ENCODE measurements at regions not wholly inside any gene's neighbourhood (a gene's known extent, or its start where the extent isn't known, plus 50 kb on each side); places are given as distances from the start of the nearest gene placed in this dataset.
"Not testable (repeated sequence)": the region's sequence is repeated elsewhere in the genome, so short reads cannot be mapped to it uniquely, and the experiment has no call there.

GRCh38 chr2:84129018-84129417, 330.1 kb downstream of the SUCLG1 start:
- DNase-seq = no peak

- not testable (repeated sequence) for DNase-seq
Measured at GRCh38 chr2:84127812-84128211, 331.3 kb downstream of the SUCLG1 start.

DNA sequence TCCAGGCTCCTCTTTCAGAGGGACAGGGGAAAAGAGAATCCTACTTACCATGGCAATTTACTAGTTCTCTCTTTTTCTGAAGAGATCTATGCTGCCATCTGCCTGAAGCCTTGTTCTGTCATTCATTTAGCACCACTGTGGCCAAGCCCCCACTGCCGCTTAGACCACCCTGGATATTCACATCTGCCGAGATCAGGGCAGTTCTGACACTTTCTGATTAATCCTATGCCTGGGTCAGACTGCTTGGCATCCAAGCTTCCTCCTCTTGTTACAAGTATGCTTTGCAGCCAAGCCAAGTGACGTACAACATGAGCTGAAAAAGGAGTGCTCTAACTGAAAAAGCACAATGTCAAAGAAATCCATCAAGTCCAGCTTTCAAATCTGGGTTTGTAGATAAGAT, 332.6 kb downstream of the SUCLG1 start:
- DNase-seq = no peak

GRCh38 chr2:84126084-84126483, 333.0 kb downstream of the SUCLG1 start:
- DNase-seq = no peak

- no peak for DNase-seq
Measured at GRCh38 chr2:84116143-84116542, 342.9 kb downstream of the SUCLG1 start.

- DNase-seq = no peak
Measured at GRCh38 chr2:84115173-84115857, 343.8 kb downstream of the SUCLG1 start.

DNA sequence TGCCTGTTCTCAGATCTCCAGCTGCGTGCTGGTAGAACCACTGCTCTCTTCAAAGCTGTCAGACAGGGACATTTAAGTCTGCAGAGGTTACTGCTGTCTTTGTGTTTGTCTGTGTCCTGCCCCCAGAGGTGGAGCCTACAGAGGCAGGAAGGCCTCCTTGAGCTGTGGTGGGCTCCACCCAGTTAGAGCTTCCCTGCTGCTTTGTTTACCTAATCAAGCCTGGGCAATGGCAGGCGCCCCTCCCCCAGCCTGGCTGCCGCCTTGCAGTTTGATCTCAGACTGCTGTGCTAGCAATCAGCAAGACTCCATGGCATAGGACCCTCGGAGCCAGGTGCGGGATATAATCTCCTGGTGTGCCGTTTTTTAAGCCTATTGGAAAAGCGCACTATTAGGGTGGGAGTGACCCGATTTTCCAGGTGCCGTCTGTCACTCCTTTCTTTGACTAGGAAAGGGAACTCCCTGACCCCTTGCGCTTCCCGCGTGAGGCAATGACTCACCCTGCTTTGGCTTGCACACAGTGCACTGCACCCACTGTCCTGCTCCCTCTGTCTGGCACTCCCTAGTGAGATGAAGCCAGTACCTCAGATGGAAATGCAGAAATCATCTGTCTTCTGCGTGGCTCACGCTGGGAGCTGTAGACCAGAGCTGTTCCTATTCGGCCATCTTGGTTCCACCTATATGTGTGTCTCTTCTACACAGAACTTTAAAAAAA, 355.1 kb downstream of the SUCLG1 start:
- DNase-seq = not testable (repeated sequence)

- no peak for DNase-seq
Measured at GRCh38 chr2:84102274-84102673, 356.8 kb downstream of the SUCLG1 start.

GRCh38 chr2:84088656-84089055, 370.4 kb downstream of the SUCLG1 start:
- DNase-seq = no peak

DNA sequence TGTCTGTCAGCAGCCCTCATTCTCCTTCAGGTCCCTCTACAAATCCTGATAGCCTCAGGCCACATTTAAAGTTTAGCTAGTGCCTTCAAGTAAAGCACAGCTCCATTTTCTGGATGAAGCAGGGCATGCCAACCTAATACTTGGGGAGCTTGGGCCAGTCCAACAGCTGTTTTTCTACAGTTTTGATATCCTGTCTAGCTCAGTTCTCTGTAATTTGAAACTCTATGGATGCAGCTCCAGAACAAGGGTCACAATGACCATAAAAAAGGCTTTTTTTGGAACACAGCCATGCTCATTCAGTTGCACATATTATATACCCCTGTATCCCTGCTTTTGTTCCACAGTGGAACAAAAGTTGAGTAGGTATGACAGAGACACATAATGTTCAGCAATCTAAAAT, 373.5 kb downstream of the SUCLG1 start:
- DNase-seq = no peak

DNA sequence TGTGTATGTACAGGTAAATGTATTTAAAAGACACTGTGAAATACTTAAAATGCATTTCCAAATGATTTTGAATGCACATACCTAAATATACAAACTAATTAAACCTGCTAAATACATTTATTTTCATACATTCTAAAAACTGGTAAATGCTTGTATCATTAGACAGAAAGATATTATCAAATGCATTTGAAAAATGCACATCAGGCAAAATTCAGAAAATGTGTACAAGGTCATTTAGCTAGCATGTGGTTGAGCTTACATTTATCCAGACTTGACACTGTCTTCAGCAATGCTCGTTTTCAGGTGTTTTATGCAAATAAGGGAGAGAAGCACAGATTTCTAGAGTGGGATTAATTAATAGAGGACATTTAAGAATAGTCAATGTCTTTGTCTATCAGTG, 374.2 kb downstream of the SUCLG1 start:
- no peak for DNase-seq

- DNase-seq = no peak
Measured at GRCh38 chr2:84083984-84084383, 375.1 kb downstream of the SUCLG1 start.

DNA sequence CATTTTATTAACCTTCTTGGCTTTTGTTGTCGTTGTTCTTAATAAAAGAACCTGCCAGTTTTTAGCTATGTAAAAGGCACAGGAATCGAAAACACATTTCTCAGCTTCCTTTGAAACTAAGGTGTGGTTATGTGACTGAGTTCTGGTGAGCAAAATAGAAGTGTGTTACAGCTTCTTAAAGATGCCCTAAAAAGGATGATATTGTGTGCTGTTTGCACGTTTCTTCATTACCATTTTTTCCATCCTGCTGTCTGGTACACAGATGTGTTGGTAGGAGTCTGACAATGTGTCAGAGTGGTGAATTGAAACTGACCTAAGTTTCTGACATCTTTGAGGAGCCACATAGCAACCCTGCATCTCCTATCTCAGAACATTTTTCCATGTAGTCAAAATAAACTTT, 380.6 kb downstream of the SUCLG1 start:
- DNase-seq = no peak

DNA sequence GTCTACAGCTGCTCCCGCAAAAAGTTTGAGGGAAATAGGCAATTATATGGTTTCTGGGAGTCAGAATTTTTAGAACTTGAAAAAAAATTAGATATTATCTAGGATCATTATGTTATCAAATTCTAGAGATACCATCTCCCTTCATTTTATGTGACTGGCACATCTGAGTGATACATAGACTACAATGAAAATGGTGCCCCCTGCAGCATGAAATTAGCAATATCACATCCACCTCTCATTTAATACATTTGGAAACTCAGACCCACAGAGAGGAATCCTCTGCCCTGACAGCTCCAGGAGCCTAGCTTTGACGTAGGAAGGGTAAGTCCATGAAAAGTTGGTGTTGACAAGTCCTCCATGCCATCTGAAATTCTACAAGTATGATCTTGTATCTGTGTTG, 381.6 kb downstream of the SUCLG1 start:
- DNase-seq = no peak

GRCh38 chr2:84071050-84071449, 388.0 kb downstream of the SUCLG1 start:
- no peak for DNase-seq

GRCh38 chr2:84065857-84066256, 393.2 kb downstream of the SUCLG1 start:
- no peak for DNase-seq

GRCh38 chr2:84057917-84058560, 401.0 kb downstream of the SUCLG1 start:
- DNase-seq = no peak

- no peak for DNase-seq
Measured at GRCh38 chr2:84055816-84056215, 403.3 kb downstream of the SUCLG1 start.

DNA sequence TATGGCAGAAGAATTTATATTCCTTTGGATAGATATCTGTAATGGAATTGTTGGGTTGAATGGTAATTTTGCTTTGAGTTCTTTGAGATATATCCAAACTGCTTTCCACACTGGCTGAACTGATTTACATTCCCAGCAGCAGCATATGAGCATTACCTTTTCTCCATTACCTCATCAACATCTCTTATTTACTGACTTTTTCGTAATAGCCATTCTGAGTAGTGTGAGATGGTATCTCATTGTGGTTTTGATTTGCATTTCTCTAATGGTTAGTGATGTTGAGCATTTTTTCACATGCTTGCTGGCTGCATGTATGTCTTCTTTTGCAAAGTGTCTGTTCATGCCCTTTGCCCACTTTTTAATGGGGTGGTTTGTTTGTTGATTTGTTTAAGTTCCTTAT, 404.5 kb downstream of the SUCLG1 start:
- DNase-seq = not testable (repeated sequence)

- no peak for DNase-seq
Measured at GRCh38 chr2:84052913-84053312, 406.2 kb downstream of the SUCLG1 start.

- DNase-seq = no peak
Measured at GRCh38 chr2:84052043-84052442, 407.0 kb downstream of the SUCLG1 start.

GRCh38 chr2:84048964-84049363, 410.1 kb downstream of the SUCLG1 start:
- DNase-seq = no peak

GRCh38 chr2:84041506-84041905, 417.6 kb downstream of the SUCLG1 start:
- DNase-seq = no peak

DNA sequence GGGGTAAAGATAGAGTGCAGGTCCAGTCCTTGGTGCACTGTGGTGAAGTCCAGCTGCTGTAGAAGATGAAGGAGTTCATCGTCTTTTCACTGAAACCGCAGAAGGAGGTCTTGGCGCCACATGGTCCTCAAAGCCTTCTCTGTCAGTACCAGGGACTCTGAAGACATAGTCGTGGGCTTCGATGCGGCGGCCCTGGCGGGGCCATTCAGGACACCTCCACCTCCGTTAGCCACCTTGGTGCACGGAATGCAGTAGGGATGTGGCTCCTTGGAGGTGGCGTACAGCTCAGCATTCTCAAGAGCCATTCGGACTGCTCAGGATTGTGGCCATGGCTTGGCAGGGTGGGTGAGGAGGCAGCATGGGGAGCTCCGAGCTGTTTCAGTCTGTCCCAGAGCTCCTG, 418.8 kb downstream of the SUCLG1 start:
- no peak for DNase-seq

Measured in activated naive CD4-positive, alpha-beta T cell treated with Interleukin-2 at 50 U/mL for 16 hours (primary cell).